ENCODE measurements at regions not wholly inside any gene's neighbourhood (a gene's known extent, or its start where the extent isn't known, plus 50 kb on each side); places are given as distances from the start of the nearest gene placed in this dataset.

- TF ChIP-seq ATF3 (IDR thresholded peaks at IDR 0.05), result no peak
- no peak for TF ChIP-seq JUND (IDR thresholded peaks at IDR 0.05)
- TF ChIP-seq EZH2phosphoT487 (IDR thresholded peaks at IDR 0.05; ENCODE audit: borderline replicate concordance), result no peak
- no peak for TF ChIP-seq SP1 (IDR thresholded peaks at IDR 0.05; ENCODE audit: low read depth)
- no peak for TF ChIP-seq CBX3 (IDR thresholded peaks at IDR 0.05; ENCODE audit: low read depth)
- TF ChIP-seq POLR2AphosphoS5 (IDR thresholded peaks at IDR 0.05; ENCODE audit: low read depth, low read length), result no peak
- no peak for TF ChIP-seq CEBPB (IDR thresholded peaks at IDR 0.05; ENCODE audit: low read depth)
- no peak for TF ChIP-seq FOSL1 (IDR thresholded peaks at IDR 0.05; ENCODE audit: low read depth)
- TF ChIP-seq CTCF (IDR thresholded peaks at IDR 0.05 in 2 of 3, conservative IDR thresholded peaks at IDR 0.05 in 1 of 3; ENCODE audit: borderline replicate concordance in 1 of 3, insufficient read depth in 1 of 3, low read depth in 2 of 3, low read length in 2 of 3), result no peak
- TF ChIP-seq POLR2A (IDR thresholded peaks at IDR 0.05; ENCODE audit: borderline replicate concordance, extremely low read depth, insufficient read depth, insufficient read length), result no peak
- no peak for TF ChIP-seq RAD21 (IDR thresholded peaks at IDR 0.05; ENCODE audit: low read depth)
- no peak for TF ChIP-seq ZBTB33 (IDR thresholded peaks at IDR 0.05; ENCODE audit: extremely low read depth, insufficient replicate concordance, low read length)
- TF ChIP-seq ZNF274 (IDR thresholded peaks at IDR 0.05; ENCODE audit: low read depth, low read length), result no peak
- no peak for TF ChIP-seq ZFX (IDR thresholded peaks at IDR 0.05)
- no TSS peak for BruUV-seq (replicated peaks)
Observed at GRCh38 chr6:62441182-62441581, 155.2 kb upstream of the KHDRBS2 start.

More at GRCh38 chr6:62441182-62441581, 155.2 kb upstream of the KHDRBS2 start:
- H3K9me2 ChIP-seq (ENCODE audit: insufficient read depth), result no peaks in the 10 kb centered on the region
- H4K20me1 ChIP-seq (ENCODE audit: insufficient read depth), result no peaks in the 10 kb centered on the region
- intact Hi-C loops (cut with micrococcal nuclease), result no loop called here
- no peak overlapping the region for H3K4me3 ChIP-seq (replicated peaks in 1 of 2; ENCODE audit: low read depth in 1 of 2, low read length in 2 of 2)
- no peak overlapping the region for H2AFZ ChIP-seq (ENCODE audit: low read depth, low read length, poor library complexity, severe bottlenecking)
- no peaks in the 10 kb centered on the region for H3K27me3 ChIP-seq (ENCODE audit: insufficient read depth, low read length)
- H3K4me2 ChIP-seq (ENCODE audit: low read length), result no peak overlapping the region
- no peak overlapping the region for H3K9ac ChIP-seq (ENCODE audit: low read length)
- no peak for DNase-seq (ENCODE audit: low read depth, low spot score)
- ChIA-PET RAD21 (ENCODE audit: low non-redundant PET in 1 of 2, low total read pairs in 2 of 2, uncharacterized antibody in 2 of 2, unreplicated experiment in 2 of 2) (no interaction called here), CTCF (no interaction called here), POLR2A (no interaction called here)
- peaks cover 8 to 17% of the 10 kb centered on the region in 2 experiments; a peak in 2 of 4 replicates for H3K9me3 ChIP-seq (ENCODE audit: control insufficient read depth in 1 of 2, insufficient read depth in 1 of 2, low read depth in 1 of 2, low read length in 2 of 2)
- H3K79me2 ChIP-seq (ENCODE audit: insufficient read depth, low read length), result no peaks in the 10 kb centered on the region
- ATAC-seq, result no peak
- no peak overlapping the region for H3K27ac ChIP-seq (ENCODE audit: low read depth, low read length)
- no peaks in the 10 kb centered on the region for H3K4me1 ChIP-seq (ENCODE audit: control insufficient read depth in 1 of 2, insufficient read depth in 2 of 2, low read length in 2 of 2)
- no peaks in the 10 kb centered on the region for H3K36me3 ChIP-seq (ENCODE audit: control insufficient read depth in 1 of 2, insufficient read depth in 2 of 2, low read length in 2 of 2)
